ENCODE measurements at regions not wholly inside any gene's neighbourhood (a gene's known extent, or its start where the extent isn't known, plus 50 kb on each side); places are given as distances from the start of the nearest gene placed in this dataset.
"Not testable (repeated sequence)": the region's sequence is repeated elsewhere in the genome, so short reads cannot be mapped to it uniquely, and the experiment has no call there.

- ATAC-seq (no peak), DNase-seq (no peak)
- intact Hi-C loops (cut with DNase I, micrococcal nuclease): no loop called here
Observed at GRCh38 chr2:156756516-156756915, 320.3 kb downstream of the GPD2 start.

GRCh38 chr2:156763174-156763573 lies 327.0 kb downstream of the GPD2 start:
- ATAC-seq (no peak), DNase-seq (no peak)
- intact Hi-C loops (cut with DNase I, micrococcal nuclease): no loop called here

- DNase-seq (no peak), ATAC-seq (no peak)
- intact Hi-C loops (cut with DNase I, micrococcal nuclease): no loop called here
Observed at GRCh38 chr2:156765043-156765442, 328.9 kb downstream of the GPD2 start.

- no peak for ATAC-seq
- intact Hi-C loops (cut with DNase I, micrococcal nuclease): no loop called here
- DNase-seq: no peak
Observed at GRCh38 chr2:156765450-156765849, 329.3 kb downstream of the GPD2 start.

GRCh38 chr2:156769802-156770201 lies 333.6 kb downstream of the GPD2 start:
- ATAC-seq (no peak), DNase-seq (no peak)
- intact Hi-C loops (cut with DNase I, micrococcal nuclease): no loop called here

GRCh38 chr2:156778916-156779315 lies 342.7 kb downstream of the GPD2 start:
- DNase-seq (no peak), ATAC-seq (peak; percentile 64)
- intact Hi-C loops (cut with DNase I, micrococcal nuclease): no loop called here

GRCh38 chr2:156779416-156780120 lies 343.4 kb downstream of the GPD2 start:
- intact Hi-C loops (cut with DNase I, micrococcal nuclease): no loop called here
- DNase-seq: peak in 1 of 2 donors; percentile 23
- peak; percentile 95 for ATAC-seq

- ATAC-seq; intact Hi-C loops (cut with DNase I, micrococcal nuclease); DNase-seq: not testable (repeated sequence)
Observed at GRCh38 chr2:156781677-156782076, 345.5 kb downstream of the GPD2 start.

- peak; percentile 26 for ATAC-seq
- peak in 1 of 2 donors; percentile 10 for DNase-seq
- intact Hi-C loops (cut with DNase I, micrococcal nuclease): no loop called here
Observed at GRCh38 chr2:156784020-156784701, 348.0 kb downstream of the GPD2 start.

- DNase-seq (no peak), ATAC-seq (no peak)
- intact Hi-C loops (cut with DNase I, micrococcal nuclease): no loop called here
Observed at GRCh38 chr2:156787517-156787916, 351.3 kb downstream of the GPD2 start.

- DNase-seq: no peak
Observed at GRCh38 chr2:156790343-156791037, 354.3 kb downstream of the GPD2 start.

GRCh38 chr2:156792242-156792840 lies 356.2 kb downstream of the GPD2 start:
- DNase-seq (no peak), ATAC-seq (no peak)
- intact Hi-C loops (cut with DNase I, micrococcal nuclease): no loop called here

More at GRCh38 chr2:156790343-156791037, 354.3 kb downstream of the GPD2 start:
- ATAC-seq: peak; percentile 90
- intact Hi-C loops (cut with DNase I, micrococcal nuclease): no loop called here

- intact Hi-C loops (cut with DNase I, micrococcal nuclease): no loop called here
- DNase-seq: no peak
- no peak for ATAC-seq
Observed at GRCh38 chr2:156797832-156798231, 361.7 kb downstream of the GPD2 start.

- ATAC-seq: no peak
- no peak for DNase-seq
- intact Hi-C loops (cut with DNase I, micrococcal nuclease): no loop called here
Observed at GRCh38 chr2:156800065-156800653, 364.0 kb downstream of the GPD2 start.

GRCh38 chr2:156800781-156801361 lies 364.7 kb downstream of the GPD2 start:
- ATAC-seq: no peak
- DNase-seq: no peak
- intact Hi-C loops (cut with DNase I, micrococcal nuclease): no loop called here

- peak; percentile 61 for ATAC-seq
- intact Hi-C loops (cut with DNase I, micrococcal nuclease): no loop called here
- no peak for DNase-seq
Observed at GRCh38 chr2:156803243-156803642, 367.1 kb downstream of the GPD2 start.

GRCh38 chr2:156803967-156804366 lies 367.8 kb downstream of the GPD2 start:
- no peak for DNase-seq
- intact Hi-C loops (cut with DNase I, micrococcal nuclease): no loop called here
- peak; percentile 58 for ATAC-seq

- intact Hi-C loops (cut with DNase I, micrococcal nuclease): no loop called here
- DNase-seq (no peak), ATAC-seq (no peak)
Observed at GRCh38 chr2:156810094-156810493, 373.9 kb downstream of the GPD2 start.

- ATAC-seq (no peak), DNase-seq (no peak)
- intact Hi-C loops (cut with DNase I, micrococcal nuclease): no loop called here
Observed at GRCh38 chr2:156812496-156812895, 376.3 kb downstream of the GPD2 start.
